ENCODE measurements at regions not wholly inside any gene's neighbourhood (a gene's known extent, or its start where the extent isn't known, plus 50 kb on each side); places are given as distances from the start of the nearest gene placed in this dataset.

GRCh38 chr5:124551939-124552279, 194.5 kb downstream of the ZNF608 start (continued):
- TF ChIP-seq ELK4 (CRISPR knock-in tag; IDR thresholded peaks at IDR 0.05; ENCODE audit: borderline replicate concordance) (no peak), E2F5 (CRISPR knock-in tag; conservative IDR thresholded peaks at IDR 0.05) (no peak), ZNF235 (CRISPR knock-in tag; IDR thresholded peaks at IDR 0.05; ENCODE audit: borderline replicate concordance) (no peak)

GRCh38 chr5:124550731-124551130, 195.7 kb downstream of the ZNF608 start:
- Histone ChIP-seq H3K9me3 (ENCODE audit: low read length) (no peaks in the 10 kb centered on the region), H3K4me2 (ENCODE audit: low read depth, low read length) (peak overlapping the region; percentile 71), H3K27me3 (ENCODE audit: control insufficient read depth in 1 of 2, insufficient read depth in 2 of 2, low read length in 2 of 2) (no peaks in the 10 kb centered on the region), H3K27ac (ENCODE audit: extremely low read length, insufficient read depth, low read length) (peak overlapping the region; percentile 19), H3K9ac (ENCODE audit: insufficient read depth, low read depth, low read length) (0 out of 2 replicates have a peak overlapping the region, but pooled peaks have one; percentile 4), H3K36me3 (replicated peaks in 1 of 2; ENCODE audit: control insufficient read depth in 1 of 2, insufficient read depth in 2 of 2, low read length in 2 of 2) (no peaks in the 10 kb centered on the region), H3K4me1 (ENCODE audit: insufficient read depth, low read length) (peaks cover 45% of the 10 kb centered on the region), H3K79me2 (ENCODE audit: insufficient read depth, low read length) (no peaks in the 10 kb centered on the region), H2AFZ (ENCODE audit: low read length) (no peak overlapping the region), H3K4me3 (replicated peaks in 1 of 3; ENCODE audit: insufficient read depth in 1 of 3, low read depth in 2 of 3, low read length in 3 of 3) (peak overlapping the region in 1 of 3 experiments; percentile 19; a peak in 1 of 6 replicates), H4K20me1 (ENCODE audit: insufficient read depth, low read length) (no peaks in the 10 kb centered on the region)
- ChIA-PET CTCF (ENCODE audit: low intra/inter-chr PET ratio, low total read pairs) (no interaction called here), POLR2A (no interaction called here)
- DNase-seq (ENCODE audit: low spot score) (peak; percentile 41), FAIRE-seq (peak; percentile 28), ATAC-seq (peak; percentile 88)
- in situ Hi-C loops (cut with HindIII; ENCODE audit: extremely low pct_ligation_motif_present, low pct_unique_long_range_greater_than_20kb), result no loop called here
- no TSS peak for BruUV-seq (replicated peaks)
- intact Hi-C loops (cut with micrococcal nuclease; ENCODE audit: unreplicated experiment), result loop anchor here (1.0 kb wide), 1 partner anchor 47 kb away; no protein-coding TSS in a partner anchor
- WGBS (ENCODE audit: low lambda C conversion rate), result 5% methylated on average over 3 of the region's 3 CpGs
- TF ChIP-seq ZNF605 (CRISPR knock-in tag; IDR thresholded peaks at IDR 0.05) (no peak), ZNF784 (CRISPR knock-in tag; IDR thresholded peaks at IDR 0.05; ENCODE audit: borderline replicate concordance) (no peak), ASH2L (IDR thresholded peaks at IDR 0.05; ENCODE audit: insufficient read length, low read depth, low read length) (peak; percentile 21), ZNF460 (CRISPR knock-in tag; IDR thresholded peaks at IDR 0.05; ENCODE audit: borderline replicate concordance) (no peak), ARID5B (CRISPR knock-in tag; IDR thresholded peaks at IDR 0.05) (peak; percentile 68), EEA1 (CRISPR knock-in tag; IDR thresholded peaks at IDR 0.05; ENCODE audit: borderline replicate concordance) (no peak), ARNT (IDR thresholded peaks at IDR 0.05) (no peak), E2F5 (CRISPR knock-in tag; conservative IDR thresholded peaks at IDR 0.05) (no peak), TBX3 (IDR thresholded peaks at IDR 0.05; ENCODE audit: borderline replicate concordance) (no peak), HCFC1 (IDR thresholded peaks at IDR 0.05; ENCODE audit: low read depth, low read length) (no peak), SAP130 (CRISPR knock-in tag; IDR thresholded peaks at IDR 0.05; ENCODE audit: low read depth) (0 out of 2 replicates have a peak, but pooled peaks have one; percentile 13), ZNF570 (CRISPR knock-in tag; IDR thresholded peaks at IDR 0.05; ENCODE audit: borderline replicate concordance) (no peak), POGZ (CRISPR knock-in tag; IDR thresholded peaks at IDR 0.05) (0 out of 2 replicates have a peak, but pooled peaks have one; percentile 26), GTF2F1 (IDR thresholded peaks at IDR 0.05; ENCODE audit: low read length) (no peak), THAP11 (CRISPR knock-in tag; IDR thresholded peaks at IDR 0.05) (no peak)
